Large intestine (tissue), 3 donors: ENCODE measurements at regions not wholly inside any gene's neighbourhood (a gene's known extent, or its start where the extent isn't known, plus 50 kb on each side); places are given as distances from the start of the nearest gene placed in this dataset.

Experiments
- DNase-seq, 2 donors: peaks; one replicate each; pipeline versions ENCODE4 v3.0.0 to v3.0.0-alpha.2; 2013
- H3K27ac ChIP-seq: one replicate; pipeline ENCODE4 v1.5.1; 2013; ENCODE audit warnings: low read length
- H3K27me3 ChIP-seq: 2 replicates; pipeline ENCODE4 v1.6.1; 2013; ENCODE audit warnings: low read length; ENCODE audit not compliant: control insufficient read depth, insufficient read depth
- H3K36me3 ChIP-seq: 2 replicates; pipeline ENCODE4 v1.6.1; 2013; ENCODE audit warnings: low read length; ENCODE audit not compliant: control insufficient read depth, insufficient read depth
- H3K4me1 ChIP-seq: one replicate; pipeline ENCODE4 v1.6.1; 2013; ENCODE audit warnings: low read length; ENCODE audit not compliant: control insufficient read depth, insufficient read depth
- H3K4me3 ChIP-seq: one replicate; pipeline ENCODE4 v1.5.1; 2013; ENCODE audit warnings: low read length
- H3K9me3 ChIP-seq: one replicate; pipeline ENCODE4 v1.6.1; 2013; ENCODE audit warnings: mild to moderate bottlenecking, low read depth, low read length, moderate library complexity; ENCODE audit not compliant: control insufficient read depth
- WGBS: methylation state at CpG from one replicate; pipeline ENCODE4 v1.1.5; 2013; ENCODE audit warnings: low lambda C conversion rate; ENCODE audit not compliant: insufficient coverage; 5-methylcytosine and 5-hydroxymethylcytosine counted together

- Histone ChIP-seq H3K27ac (no peak overlapping the region), H3K27me3 (no peaks in the 10 kb centered on the region), H3K4me3 (no peak overlapping the region), H3K9me3 (no peaks in the 10 kb centered on the region), H3K36me3 (no peaks in the 10 kb centered on the region), H3K4me1 (no peaks in the 10 kb centered on the region)
- DNase-seq: no peak
- 100% methylated on average over 2 of the region's 4 CpGs for WGBS
Measured at GRCh38 chr11:127609025-127609773, 608.6 kb upstream of the KIRREL3 start.

GRCh38 chr11:127607487-127608085 is 607.0 kb upstream of the KIRREL3 start:
- DNase-seq: no peak
- Histone ChIP-seq H3K36me3 (no peaks in the 10 kb centered on the region), H3K27ac (no peak overlapping the region), H3K27me3 (no peaks in the 10 kb centered on the region), H3K4me3 (no peak overlapping the region), H3K4me1 (no peaks in the 10 kb centered on the region), H3K9me3 (no peaks in the 10 kb centered on the region)
- 100% methylated on average over 1 of the region's 9 CpGs for WGBS

GRCh38 chr11:127601578-127601977 is 601.0 kb upstream of the KIRREL3 start:
- Histone ChIP-seq H3K27ac (no peak overlapping the region), H3K27me3 (no peaks in the 10 kb centered on the region), H3K4me3 (no peak overlapping the region), H3K4me1 (no peaks in the 10 kb centered on the region), H3K36me3 (no peaks in the 10 kb centered on the region), H3K9me3 (no peaks in the 10 kb centered on the region)
- WGBS: 90% methylated on average over 2 of the region's 3 CpGs
- DNase-seq: no peak

DNA sequence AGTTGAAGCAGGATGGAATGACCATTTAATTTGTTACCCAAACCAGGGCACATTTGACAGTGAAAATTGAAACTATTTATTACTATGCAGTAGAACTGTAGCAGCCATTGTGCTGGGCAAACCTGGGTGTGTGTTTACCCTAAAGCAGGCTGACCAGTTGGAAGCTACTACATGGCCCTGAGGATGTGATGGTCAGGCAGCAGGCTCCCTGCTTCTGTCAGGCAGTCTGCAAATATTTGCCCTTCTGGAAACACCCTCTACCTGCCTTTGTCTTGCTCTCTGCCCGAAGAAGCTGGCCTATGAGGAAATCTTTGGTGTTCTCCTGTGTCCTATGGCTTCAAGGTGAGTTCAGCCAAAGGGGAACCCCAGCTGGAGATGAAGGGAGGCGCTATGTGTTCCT is 600.1 kb upstream of the KIRREL3 start:
- H3K4me3 ChIP-seq: no peak overlapping the region
- no peaks in the 10 kb centered on the region for H3K27me3 ChIP-seq
- no peaks in the 10 kb centered on the region for H3K4me1 ChIP-seq
- H3K9me3 ChIP-seq: no peaks in the 10 kb centered on the region
- no peaks in the 10 kb centered on the region for H3K36me3 ChIP-seq
- no peak overlapping the region for H3K27ac ChIP-seq
- DNase-seq: no peak
- WGBS: no CpG with 5 or more reads among the region's 2 CpGs

DNA sequence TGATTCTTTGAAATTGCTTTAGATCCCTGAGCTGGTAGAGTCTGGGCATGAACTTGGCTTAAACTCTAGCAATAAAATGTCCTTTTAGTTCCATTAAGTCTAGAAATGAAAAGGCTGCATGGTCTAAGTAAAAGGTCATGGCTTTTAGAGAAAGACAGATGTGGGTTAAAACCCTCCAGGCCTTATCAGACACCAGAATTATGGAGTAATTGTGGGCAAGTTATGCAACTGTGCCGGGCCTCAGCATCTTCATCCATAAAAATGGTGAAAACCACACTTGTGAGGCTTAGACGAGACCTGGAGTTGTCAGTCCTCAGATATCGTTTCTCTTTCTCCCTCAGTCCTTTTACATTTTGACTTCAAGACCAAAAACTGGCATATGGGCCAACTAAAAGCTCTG is 597.9 kb upstream of the KIRREL3 start:
- no peaks in the 10 kb centered on the region for H3K27me3 ChIP-seq
- DNase-seq: no peak
- no peaks in the 10 kb centered on the region for H3K36me3 ChIP-seq
- H3K27ac ChIP-seq: no peak overlapping the region
- H3K4me1 ChIP-seq: no peaks in the 10 kb centered on the region
- no peaks in the 10 kb centered on the region for H3K9me3 ChIP-seq
- no peak overlapping the region for H3K4me3 ChIP-seq
- no CpG with 5 or more reads among the region's 3 CpGs for WGBS

- Histone ChIP-seq H3K9me3 (no peaks in the 10 kb centered on the region), H3K4me3 (no peak overlapping the region), H3K4me1 (no peaks in the 10 kb centered on the region), H3K27ac (no peak overlapping the region), H3K27me3 (no peaks in the 10 kb centered on the region), H3K36me3 (no peaks in the 10 kb centered on the region)
- no peak for DNase-seq
- 83% methylated on average over 1 of the region's 3 CpGs for WGBS
Measured at GRCh38 chr11:127596433-127596832, 595.9 kb upstream of the KIRREL3 start.

DNA sequence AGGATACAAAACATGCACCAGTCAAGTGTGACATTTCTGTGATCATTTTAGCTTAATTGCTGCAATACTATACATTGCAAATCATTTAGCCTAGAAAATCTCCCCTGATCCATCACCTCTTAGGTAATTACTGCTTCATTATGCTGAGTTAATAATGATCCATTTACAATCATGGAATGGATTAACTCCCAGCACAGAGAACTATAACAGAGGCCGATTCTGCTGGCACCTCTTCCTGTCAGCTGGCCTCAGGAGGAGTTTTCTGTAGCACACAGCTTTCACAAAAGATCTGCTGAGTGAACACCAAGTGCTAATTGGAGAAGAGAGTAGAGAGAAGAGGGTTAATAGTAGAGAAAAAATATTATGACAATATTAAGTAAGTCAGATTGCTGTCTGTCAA is 591.8 kb upstream of the KIRREL3 start:
- no peaks in the 10 kb centered on the region for H3K9me3 ChIP-seq
- DNase-seq: no peak
- no peaks in the 10 kb centered on the region for H3K27me3 ChIP-seq
- H3K27ac ChIP-seq: no peak overlapping the region
- H3K4me3 ChIP-seq: no peak overlapping the region
- H3K4me1 ChIP-seq: no peaks in the 10 kb centered on the region
- no peaks in the 10 kb centered on the region for H3K36me3 ChIP-seq
- WGBS: 60% methylated on average over 1 of the region's 1 CpG

DNA sequence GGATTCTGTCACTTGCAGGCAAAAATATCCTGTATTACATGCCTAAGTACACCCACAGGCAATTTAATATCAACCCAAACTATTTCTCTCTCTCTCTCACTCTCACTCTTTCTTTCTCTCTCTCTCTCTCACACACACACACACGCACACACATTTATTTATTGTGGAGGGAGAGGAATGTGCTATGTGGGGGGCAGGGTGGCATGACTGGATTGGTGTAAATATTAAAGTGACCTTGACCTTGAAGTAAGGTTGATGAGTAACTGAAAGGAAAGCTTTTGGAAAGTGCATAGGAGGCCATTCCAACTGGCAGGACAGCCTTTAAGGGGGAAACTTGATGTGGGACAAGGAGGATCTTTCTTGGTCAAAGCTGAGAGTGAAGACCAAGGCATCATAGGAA is 589.7 kb upstream of the KIRREL3 start:
- no CpG with 5 or more reads among the region's 1 CpG for WGBS
- Histone ChIP-seq H3K27ac (no peak overlapping the region), H3K9me3 (no peaks in the 10 kb centered on the region), H3K4me1 (no peaks in the 10 kb centered on the region), H3K36me3 (no peaks in the 10 kb centered on the region), H3K4me3 (no peak overlapping the region), H3K27me3 (no peaks in the 10 kb centered on the region)
- no peak for DNase-seq

DNA sequence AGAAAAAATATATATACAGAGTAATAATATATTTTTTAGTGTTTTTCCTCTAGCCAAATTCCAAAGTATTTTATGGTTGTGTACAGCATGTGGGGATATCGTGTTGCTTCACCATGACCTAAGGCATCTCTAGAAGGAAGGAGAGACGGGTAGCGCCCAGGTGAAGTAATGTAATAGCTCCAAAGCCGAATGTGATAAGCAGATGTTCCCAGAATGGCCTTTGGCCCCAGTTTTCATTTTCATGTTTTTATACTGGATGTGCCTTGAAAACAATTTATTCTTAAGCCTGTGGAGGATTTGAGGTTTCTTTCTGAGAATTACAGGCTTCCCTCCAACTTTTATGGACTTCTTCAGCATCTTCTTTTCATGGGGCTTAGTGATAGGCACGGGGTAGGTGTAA is 587.9 kb upstream of the KIRREL3 start:
- Histone ChIP-seq H3K27ac (peak overlapping the region; percentile 13), H3K4me1 (no peaks in the 10 kb centered on the region), H3K9me3 (no peaks in the 10 kb centered on the region), H3K36me3 (no peaks in the 10 kb centered on the region), H3K4me3 (no peak overlapping the region), H3K27me3 (no peaks in the 10 kb centered on the region)
- peak; percentile 49 to 74 for DNase-seq
- no CpG with 5 or more reads among the region's 5 CpGs for WGBS

- no peak overlapping the region for H3K4me3 ChIP-seq
- DNase-seq: no peak
- H3K36me3 ChIP-seq: no peaks in the 10 kb centered on the region
- H3K9me3 ChIP-seq: no peaks in the 10 kb centered on the region
- no peak overlapping the region for H3K27ac ChIP-seq
- no peaks in the 10 kb centered on the region for H3K27me3 ChIP-seq
- no peaks in the 10 kb centered on the region for H3K4me1 ChIP-seq
- no CpG with 5 or more reads among the region's 2 CpGs for WGBS
Measured at GRCh38 chr11:127587511-127587910, 586.9 kb upstream of the KIRREL3 start.

- no peaks in the 10 kb centered on the region for H3K27me3 ChIP-seq
- H3K27ac ChIP-seq: no peak overlapping the region
- no peaks in the 10 kb centered on the region for H3K9me3 ChIP-seq
- no peaks in the 10 kb centered on the region for H3K36me3 ChIP-seq
- no peak overlapping the region for H3K4me3 ChIP-seq
- DNase-seq: no peak
- H3K4me1 ChIP-seq: no peaks in the 10 kb centered on the region
- no CpG with 5 or more reads among the region's 7 CpGs for whole genome bisulfite sequencing
Measured at GRCh38 chr11:127576210-127576609, 575.6 kb upstream of the KIRREL3 start.
